GM12891 (cell line): ENCODE measurements at regions not wholly inside any gene's neighbourhood (a gene's known extent, or its start where the extent isn't known, plus 50 kb on each side); places are given as distances from the start of the nearest gene placed in this dataset.

Experiments
- PAX5 ChIP-seq: IDR thresholded peaks from 2 replicates; pipeline ENCODE4 v1.6.1; 2011; ENCODE audit warnings: low read length, moderate library complexity, mild to moderate bottlenecking; ENCODE audit not compliant: insufficient read depth, severe bottlenecking
- POLR2A ChIP-seq: IDR thresholded peaks from 2 replicates; pipeline ENCODE4 v1.6.1; 2011; ENCODE audit warnings: low read depth, low read length, control low read depth
- POLR2AphosphoS5 ChIP-seq: IDR thresholded peaks from 2 replicates; pipeline ENCODE4 v1.6.1; 2011; ENCODE audit warnings: low read depth, low read length, control low read depth
- POU2F2 ChIP-seq: IDR thresholded peaks from 2 replicates; pipeline ENCODE4 v1.6.1; 2011; ENCODE audit warnings: low read depth, mild to moderate bottlenecking, control low read depth, low read length, moderate library complexity
- SPI1 ChIP-seq: IDR thresholded peaks from 2 replicates; pipeline ENCODE4 v1.6.1; 2011; ENCODE audit warnings: low read depth, low read length, control low read depth
- TAF1 ChIP-seq: IDR thresholded peaks from 2 replicates; pipeline ENCODE4 v1.6.1; 2011; ENCODE audit warnings: low read depth, low read length, control low read depth

GRCh38 chr5:93674866-93675459 lies 66.4 kb downstream of the POU5F2 start:
- TF ChIP-seq TAF1, result no peak
- TF ChIP-seq POLR2AphosphoS5, result no peak
- no peak for TF ChIP-seq POLR2A
- no peak for TF ChIP-seq PAX5
- TF ChIP-seq SPI1, result no peak
- TF ChIP-seq POU2F2, result no peak
